DMS53 treated with DMSO at 0.1 percent for 48 hours (cell line): ENCODE measurements at regions not wholly inside any gene's neighbourhood (a gene's known extent, or its start where the extent isn't known, plus 50 kb on each side); places are given as distances from the start of the nearest gene placed in this dataset.
"Not testable (repeated sequence)": the region's sequence is repeated elsewhere in the genome, so short reads cannot be mapped to it uniquely, and the experiment has no call there.

Source experiments
- DNase-seq: peaks from one replicate; lab custom pipeline; 2025; ENCODE audit not compliant: unreplicated experiment; lab: John Stamatoyannopoulos, UW

DNA sequence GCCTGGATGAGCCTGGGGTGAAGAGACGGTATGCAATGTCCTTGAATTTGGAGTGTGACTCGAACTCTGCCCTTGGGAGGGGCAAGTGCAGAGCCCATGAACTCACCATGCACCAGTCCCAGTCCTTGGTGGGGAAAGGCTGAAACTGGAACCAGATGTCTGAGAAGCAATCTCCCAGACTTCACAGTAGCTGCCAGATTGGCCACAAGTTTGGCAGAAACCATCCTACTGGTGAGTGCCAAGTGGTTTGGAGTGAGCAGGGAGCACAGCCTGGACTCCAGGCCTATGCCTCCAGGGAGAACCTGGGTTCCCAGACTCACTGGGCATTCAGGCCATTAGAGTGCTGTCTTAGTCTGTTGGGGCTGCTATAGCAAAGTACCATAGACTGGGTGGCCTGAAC is 99.6 kb upstream of the LYZL1 start:
- DNase-seq = no peak

DNA sequence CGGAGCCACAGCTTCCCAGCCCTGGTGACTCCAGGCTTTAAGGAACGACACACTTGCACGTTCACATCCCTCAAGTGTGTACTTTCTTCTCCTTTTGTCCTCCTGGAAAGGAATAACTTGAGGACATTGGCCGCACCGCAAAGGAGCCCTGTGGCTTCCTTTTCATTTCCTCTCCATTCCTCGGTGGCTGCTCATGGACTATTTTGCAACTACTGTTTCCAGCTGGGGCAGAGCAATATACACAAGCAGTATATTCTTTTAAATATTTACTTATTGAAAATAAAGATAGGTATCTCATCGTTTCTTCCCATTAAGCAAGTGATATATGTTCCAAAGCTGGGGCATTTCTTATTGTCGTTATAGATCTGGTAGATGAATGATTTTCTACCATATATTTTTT is 97.2 kb upstream of the LYZL1 start:
- no peak for DNase-seq

- DNase-seq = no peak
Observed at GRCh38 chr10:29199339-29199738, 89.5 kb upstream of the LYZL1 start.

- DNase-seq = no peak
Observed at GRCh38 chr10:29199941-29200679, 88.8 kb upstream of the LYZL1 start.

DNA sequence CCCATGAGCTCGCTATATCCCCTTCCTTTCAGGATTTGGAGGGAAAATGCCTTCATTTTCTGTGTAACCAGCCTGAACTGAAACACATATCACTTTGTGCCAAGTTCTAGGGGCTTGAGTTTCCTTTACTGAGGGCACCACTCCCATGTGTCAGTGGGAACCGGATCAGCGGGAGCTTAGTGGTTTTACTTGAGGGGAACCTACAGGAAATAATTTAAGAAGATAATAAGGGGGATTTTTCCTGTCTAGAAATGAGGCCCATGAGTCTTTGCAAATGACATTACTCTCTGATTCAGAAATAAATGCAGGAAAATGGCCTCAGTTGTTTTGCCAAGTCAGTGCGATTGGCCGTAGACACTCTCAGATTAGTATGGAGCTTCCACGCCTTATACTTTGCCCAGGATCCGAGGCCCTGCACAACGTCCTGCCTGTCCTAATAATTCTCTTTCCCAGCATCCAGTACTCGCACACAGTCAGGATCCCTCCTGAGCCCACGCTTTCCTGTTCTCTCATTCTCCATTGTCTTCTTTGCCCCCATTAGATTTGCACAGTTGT is 86.4 kb upstream of the LYZL1 start:
- DNase-seq = no peak

GRCh38 chr10:29203432-29203831 is 85.4 kb upstream of the LYZL1 start:
- no peak for DNase-seq

DNA sequence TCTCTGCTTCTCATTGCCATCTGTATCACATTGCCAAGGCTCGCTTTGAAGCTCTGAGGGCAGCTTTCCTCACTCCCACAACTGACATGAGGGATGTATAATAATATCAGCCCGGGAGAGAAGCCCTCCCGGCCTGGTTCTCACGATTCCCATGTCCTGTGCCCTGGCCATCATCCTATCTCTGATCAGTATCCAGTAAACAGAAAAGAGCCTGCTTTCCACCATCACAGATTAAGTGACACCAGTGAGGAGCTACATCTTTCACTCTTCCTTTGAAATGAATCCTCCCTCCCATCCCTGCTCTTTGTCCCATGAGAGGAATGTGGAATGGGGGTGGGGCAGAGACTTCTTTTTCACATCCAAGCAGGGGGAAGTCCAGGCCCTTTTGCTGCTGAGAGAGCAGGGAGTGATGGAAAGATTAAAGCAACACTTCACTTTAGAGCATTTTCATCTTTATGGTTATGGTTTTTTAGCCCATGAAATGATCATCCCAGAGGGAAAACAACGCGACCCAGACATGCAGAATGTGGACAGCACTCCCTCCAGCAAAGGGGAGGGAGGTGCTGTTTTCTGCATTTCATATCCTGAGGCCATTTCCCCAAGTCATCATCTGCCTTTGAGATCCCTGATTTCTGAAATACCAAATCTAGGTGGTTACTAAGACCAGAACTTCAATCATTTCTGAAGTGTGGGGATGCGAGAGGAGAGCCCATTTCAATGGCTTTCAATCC is 84.6 kb upstream of the LYZL1 start:
- DNase-seq = no peak

- no peak for DNase-seq
Observed at GRCh38 chr10:29205787-29206186, 83.1 kb upstream of the LYZL1 start.

GRCh38 chr10:29208845-29209244 is 80.0 kb upstream of the LYZL1 start:
- no peak for DNase-seq

GRCh38 chr10:29209830-29210229 is 79.0 kb upstream of the LYZL1 start:
- no peak for DNase-seq

GRCh38 chr10:29210266-29210868 is 78.5 kb upstream of the LYZL1 start:
- no peak for DNase-seq

DNA sequence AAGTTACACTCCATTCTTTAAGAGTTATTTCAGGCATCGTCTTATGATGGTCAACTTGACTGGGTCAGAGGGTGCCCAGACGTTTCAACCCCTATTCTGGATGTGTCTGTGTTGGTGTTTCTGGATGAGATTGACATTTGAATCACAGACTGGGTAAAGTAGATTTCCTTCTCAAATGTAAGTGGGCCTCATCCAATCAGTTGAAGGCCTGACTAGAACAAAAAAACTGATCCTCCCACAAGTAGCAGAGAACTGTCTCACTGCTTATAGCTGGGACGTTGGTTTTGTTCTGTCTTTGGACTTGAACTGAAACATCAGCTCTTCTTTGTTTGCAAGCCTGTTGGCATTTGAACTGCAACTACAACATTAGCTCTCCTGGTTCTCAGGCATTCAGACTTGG is 76.3 kb upstream of the LYZL1 start:
- no peak for DNase-seq

DNA sequence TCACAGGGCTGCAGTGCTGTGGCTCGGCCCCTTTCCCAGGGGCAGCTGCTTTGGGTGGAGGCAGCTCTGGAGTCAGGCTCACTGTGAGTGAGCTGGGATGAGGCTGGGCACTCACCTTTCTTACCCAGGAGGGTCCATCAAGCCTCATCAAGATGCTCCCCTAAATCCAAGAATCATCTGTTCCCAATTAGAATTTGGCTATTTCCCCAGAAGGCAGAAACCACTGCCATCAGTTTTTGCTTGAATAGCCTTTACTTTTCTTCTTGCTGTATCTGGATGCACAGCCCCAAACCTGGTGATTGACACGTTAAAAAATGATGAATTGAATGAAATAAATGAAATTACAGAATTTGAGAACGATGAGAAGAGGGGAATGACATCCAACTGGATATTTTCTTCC is 74.3 kb upstream of the LYZL1 start:
- DNase-seq = no peak

DNA sequence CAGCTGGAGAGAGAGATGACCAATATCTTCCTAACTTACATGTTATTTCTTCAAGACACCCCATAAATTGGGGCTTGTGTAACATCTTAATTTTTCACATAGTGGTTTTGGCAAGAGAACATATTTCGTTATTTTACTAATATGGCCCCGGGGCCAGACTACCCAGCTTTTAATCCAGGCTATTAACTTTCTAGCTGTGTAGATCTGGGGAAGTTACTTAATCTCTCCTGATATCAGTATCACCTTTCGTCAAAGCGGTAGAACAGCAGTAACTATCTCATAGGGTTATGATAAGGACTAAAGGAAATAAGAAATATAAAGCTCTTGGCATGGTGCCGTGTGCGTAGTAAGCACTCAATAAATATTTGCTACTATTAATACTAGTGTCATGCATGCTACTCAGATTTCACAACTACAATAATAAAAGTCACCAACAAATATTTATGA is 71.6 kb upstream of the LYZL1 start:
- no peak for DNase-seq

DNA sequence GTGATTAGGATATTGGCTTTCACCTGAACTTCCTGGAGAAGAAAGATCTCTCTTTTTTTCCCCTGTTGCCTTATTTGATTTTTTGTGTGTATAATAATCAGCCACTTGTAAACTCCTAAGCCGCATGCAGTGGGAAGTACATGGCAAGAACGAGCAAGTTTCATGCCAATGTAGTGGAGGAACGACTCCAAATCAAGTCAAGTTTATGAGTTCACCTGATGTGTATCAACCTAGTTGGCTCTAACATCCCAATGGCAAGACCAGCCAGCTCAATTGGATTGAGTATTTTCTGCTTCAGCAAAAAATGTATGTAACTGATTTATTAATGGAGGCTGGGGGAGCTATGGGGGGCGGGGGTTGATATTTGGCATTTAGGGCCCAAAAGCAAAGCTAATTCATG is 65.5 kb upstream of the LYZL1 start:
- DNase-seq = no peak

GRCh38 chr10:29224631-29225030 is 64.2 kb upstream of the LYZL1 start:
- no peak for DNase-seq

DNA sequence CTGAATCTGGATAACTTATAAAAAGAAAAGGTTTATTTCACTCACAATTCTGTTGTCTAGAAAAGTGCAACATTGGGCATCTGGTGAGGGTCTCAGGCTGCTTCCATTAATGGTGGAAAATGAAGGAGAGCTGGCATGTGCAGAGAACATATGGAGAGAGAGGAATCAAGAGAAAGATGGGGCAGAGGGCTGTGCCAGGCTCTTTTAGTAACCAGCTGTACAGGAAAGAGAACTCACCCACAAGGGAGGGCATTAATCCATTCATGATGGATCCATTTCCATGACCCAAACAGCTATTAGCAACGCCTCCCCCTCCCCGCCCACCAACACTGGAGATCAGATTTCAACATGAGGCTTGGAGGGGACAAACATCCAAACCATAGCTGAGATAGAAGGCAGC is 61.7 kb upstream of the LYZL1 start:
- no peak for DNase-seq

DNA sequence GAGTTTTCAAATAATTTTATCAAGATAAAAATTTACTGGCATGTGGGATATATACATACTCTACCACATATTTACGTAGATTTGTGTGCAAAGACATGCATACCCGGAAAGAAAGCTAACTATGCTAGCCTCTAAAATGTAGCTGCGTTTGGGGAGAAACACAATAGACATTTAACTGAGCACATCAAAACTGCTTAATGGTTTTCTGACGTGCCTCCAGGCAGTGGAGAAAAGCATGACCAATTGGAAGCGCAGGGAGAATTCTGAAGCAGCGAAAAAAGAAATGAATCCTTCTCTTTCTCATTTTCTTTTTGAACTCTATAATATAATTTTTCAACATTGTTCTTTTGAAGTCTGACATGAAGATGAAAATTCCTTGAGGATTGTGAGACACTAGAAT is 60.3 kb upstream of the LYZL1 start:
- no peak for DNase-seq

DNA sequence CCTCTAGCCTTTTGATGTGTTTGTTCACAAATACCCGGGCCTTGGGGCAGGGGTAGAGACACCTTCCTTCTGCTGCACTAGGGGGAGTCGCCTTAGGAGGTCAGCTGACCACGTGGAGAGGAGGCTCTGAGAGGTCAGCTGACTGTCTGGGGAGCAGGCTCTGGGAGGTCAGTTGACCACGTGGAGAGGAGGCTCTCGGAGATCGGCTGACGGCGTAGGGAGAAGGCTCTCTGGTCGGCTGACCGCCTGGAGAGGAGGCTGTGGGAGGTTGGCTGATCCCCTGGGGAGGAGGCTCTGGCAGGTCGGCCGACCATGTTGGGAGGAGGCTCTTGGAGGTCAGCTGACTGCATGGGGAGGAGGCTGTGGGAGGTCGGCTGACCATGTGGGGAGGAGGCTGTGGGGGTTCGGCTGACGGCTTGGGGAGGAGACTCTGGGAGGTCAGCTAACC is 59.6 kb upstream of the LYZL1 start:
- DNase-seq = no peak

GRCh38 chr10:29236910-29237309 is 52.0 kb upstream of the LYZL1 start:
- DNase-seq = not testable (repeated sequence)

DNA sequence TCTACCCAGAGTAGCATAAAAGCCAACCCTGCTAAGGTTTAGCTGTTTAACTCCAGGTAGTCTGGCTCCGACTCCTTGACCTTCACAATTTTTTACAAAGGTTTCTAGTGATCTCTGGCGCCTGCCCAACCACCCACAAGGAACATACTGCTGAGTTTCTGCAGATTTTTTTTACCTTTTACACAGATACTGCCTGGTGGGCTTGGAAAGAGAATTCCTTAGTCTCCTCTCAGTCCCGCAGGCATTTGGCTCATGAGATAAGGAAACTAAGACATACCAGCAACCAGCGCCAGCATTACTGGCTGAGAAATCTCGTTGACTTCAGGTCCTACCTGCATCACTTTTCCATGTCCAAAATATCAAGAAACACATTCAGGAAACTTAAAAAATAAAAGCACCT is 51.1 kb upstream of the LYZL1 start:
- no peak for DNase-seq
